Heart left ventricle (tissue), 13 donors: ENCODE measurements at regions not wholly inside any gene's neighbourhood (a gene's known extent, or its start where the extent isn't known, plus 50 kb on each side); places are given as distances from the start of the nearest gene placed in this dataset.

Experiments used
- POLR2A ChIP-seq, 2 donors: fragments of 450-650 bp; IDR thresholded peaks; one replicate each; pipeline ENCODE4 v1.6.1; 2017; ENCODE audit warnings: antibody characterized with exemption in 2 of 2, mild to moderate bottlenecking in 2 of 2, moderate library complexity in 2 of 2
- TF ChIP-seq, protein P1 (sequence below), 12 donors: fragments of 200-600 bp; sonication (generic) in 4 of 12; IDR thresholded peaks; one replicate each; pipeline versions ENCODE4 v1.5.0 to v1.8.0; 2018 to 2022; ENCODE audit warnings: antibody characterized with exemption in 12 of 12, mild to moderate bottlenecking in 5 of 12
- donor health status: ischemic (EF 13 %, LVEDD 7.1; RV severe dilation, severe dysfunction).
- donor health status: DM: no; HTN: yes; CAD: no.
- donor health status: DM: no; HTN: no; CAD: no.
- donor health status: ischemic (EF 25% LVEDD 6.9; RV normal size, moderate dysfunction).
- donor health status: ischemic (EF 25% LVEDD 5.7; RV mildly dilated, moderate dysfunction).
- donor health status: ischemic (EF 35%, LVEDD 5.7; RV mildly dilated, moderate dysfunction).
- donor health status: nonischemic (EF 11% LVEDD 7.7; RV severe dilation, severe dysfunction).
- donor health status: DM: yes; HTN: yes; CAD: no.
- donor health status: PGD.
- donor health status: ischemic (EF 29% LVEDD 5.4; RV normal size, mild dysfunction).
- donor health status: nonischemic (EF 23%, LVEDD 6.1; RV moderate dilation, normal function).

DNA sequence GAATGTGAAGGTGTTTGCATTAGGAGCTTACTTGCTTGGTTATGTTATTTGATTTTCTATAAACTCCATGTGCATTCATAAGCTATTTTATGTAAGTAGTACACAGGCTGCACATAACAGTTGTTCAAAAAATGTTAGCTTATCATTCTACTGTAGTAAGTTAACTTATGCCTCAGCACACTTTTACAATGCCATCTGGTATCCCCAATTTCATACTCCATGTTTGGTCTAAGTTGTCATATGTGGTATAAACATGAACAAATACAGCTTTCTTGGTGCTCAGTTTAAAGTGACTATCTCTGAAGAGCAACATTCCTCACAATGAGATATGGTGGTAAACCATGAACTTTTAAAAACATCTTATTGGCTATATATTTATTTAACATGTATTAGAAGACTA is 104.3 kb upstream of the LEF1 start:
- TF ChIP-seq, protein P1, sequence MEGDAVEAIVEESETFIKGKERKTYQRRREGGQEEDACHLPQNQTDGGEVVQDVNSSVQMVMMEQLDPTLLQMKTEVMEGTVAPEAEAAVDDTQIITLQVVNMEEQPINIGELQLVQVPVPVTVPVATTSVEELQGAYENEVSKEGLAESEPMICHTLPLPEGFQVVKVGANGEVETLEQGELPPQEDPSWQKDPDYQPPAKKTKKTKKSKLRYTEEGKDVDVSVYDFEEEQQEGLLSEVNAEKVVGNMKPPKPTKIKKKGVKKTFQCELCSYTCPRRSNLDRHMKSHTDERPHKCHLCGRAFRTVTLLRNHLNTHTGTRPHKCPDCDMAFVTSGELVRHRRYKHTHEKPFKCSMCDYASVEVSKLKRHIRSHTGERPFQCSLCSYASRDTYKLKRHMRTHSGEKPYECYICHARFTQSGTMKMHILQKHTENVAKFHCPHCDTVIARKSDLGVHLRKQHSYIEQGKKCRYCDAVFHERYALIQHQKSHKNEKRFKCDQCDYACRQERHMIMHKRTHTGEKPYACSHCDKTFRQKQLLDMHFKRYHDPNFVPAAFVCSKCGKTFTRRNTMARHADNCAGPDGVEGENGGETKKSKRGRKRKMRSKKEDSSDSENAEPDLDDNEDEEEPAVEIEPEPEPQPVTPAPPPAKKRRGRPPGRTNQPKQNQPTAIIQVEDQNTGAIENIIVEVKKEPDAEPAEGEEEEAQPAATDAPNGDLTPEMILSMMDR (IDR thresholded peaks at IDR 0.05), result no peak
- TF ChIP-seq POLR2A (IDR thresholded peaks at IDR 0.05), result no peak
